Neural progenitor cell (in vitro differentiated cells): ENCODE measurements at regions not wholly inside any gene's neighbourhood (a gene's known extent, or its start where the extent isn't known, plus 50 kb on each side); places are given as distances from the start of the nearest gene placed in this dataset.

ENCODE experiments used
- DNase-seq: peaks from one replicate; pipeline ENCODE4 v3.0.0-alpha.2; 2016; ENCODE audit warnings: low spot score
- H2AFZ ChIP-seq: fragments of 200-600 bp; sonication (generic); replicated peaks from 2 replicates; pipeline ENCODE4 v1.6.1; 2016; ENCODE audit warnings: antibody characterized with exemption
- H3F3A ChIP-seq: fragments of 200-600 bp; sonication (generic); 2 replicates; pipeline ENCODE4 v1.6.1; 2016; ENCODE audit warnings: antibody characterized with exemption, low read depth
- H3K27ac ChIP-seq: fragments of 200-600 bp; sonication (generic); 2 replicates; pipeline ENCODE4 v1.5.1; 2016; ENCODE audit warnings: mild to moderate bottlenecking
- H3K27me3 ChIP-seq: fragments of 200-600 bp; sonication (generic); 2 replicates; pipeline ENCODE4 v1.6.1; 2016; ENCODE audit warnings: mild to moderate bottlenecking, moderate library complexity
- H3K36me3 ChIP-seq: fragments of 200-600 bp; sonication (generic); 2 replicates; pipeline ENCODE4 v1.5.1; 2016
- H3K4me1 ChIP-seq: fragments of 200-600 bp; sonication (generic); 2 replicates; pipeline ENCODE4 v1.6.1; 2016; ENCODE audit warnings: mixed run types
- H3K4me2 ChIP-seq: fragments of 200-600 bp; sonication (generic); 2 replicates; pipeline ENCODE4 v1.6.1; 2016
- H3K4me3 ChIP-seq: fragments of 200-600 bp; sonication (generic); 2 replicates; pipeline ENCODE4 v1.5.1; 2016
- H3K79me2 ChIP-seq: fragments of 200-600 bp; sonication (generic); 2 replicates; pipeline ENCODE4 v1.6.1; 2016; ENCODE audit warnings: low read depth
- H3K9ac ChIP-seq: fragments of 200-600 bp; sonication (generic); 2 replicates; pipeline ENCODE4 v1.6.1; 2016
- H3K9me3 ChIP-seq: fragments of 200-600 bp; sonication (generic); 2 replicates; pipeline ENCODE4 v1.5.1; 2016; ENCODE audit warnings: low read depth
- H4K20me1 ChIP-seq: fragments of 200-600 bp; sonication (generic); 2 replicates; pipeline ENCODE4 v1.6.1; 2016; ENCODE audit warnings: low read depth
- H3K27ac Mint-ChIP-seq: 3 replicates; pipeline ENCODE4 v1.8.0; 2021; ENCODE audit warnings: mixed read lengths
- H3K27me3 Mint-ChIP-seq: 2 replicates; pipeline ENCODE4 v1.8.0; 2022; ENCODE audit warnings: low read depth, mild to moderate bottlenecking, inconsistent platforms, moderate library complexity, mixed read lengths; ENCODE audit not compliant: insufficient read depth
- H3K36me3 Mint-ChIP-seq: 3 replicates; pipeline ENCODE4 v1.8.0; 2021; ENCODE audit warnings: mixed read lengths
- H3K4me1 Mint-ChIP-seq: 3 replicates; pipeline ENCODE4 v1.8.0; 2021; ENCODE audit warnings: mixed read lengths
- H3K4me3 Mint-ChIP-seq: 3 replicates; pipeline ENCODE4 v1.8.0; 2021; ENCODE audit warnings: mild to moderate bottlenecking, moderate library complexity, mixed read lengths
- H3K9me3 Mint-ChIP-seq: 3 replicates; pipeline ENCODE4 v1.8.0; 2020; ENCODE audit warnings: mixed read lengths
- CTCF ChIP-seq: fragments of 200-600 bp; sonication (generic); IDR thresholded peaks from 2 replicates; pipeline ENCODE4 v1.5.1; 2017; ENCODE audit warnings: antibody characterized with exemption, mild to moderate bottlenecking
- EZH2 ChIP-seq: fragments of 200-600 bp; sonication (generic); IDR thresholded peaks from 2 replicates; pipeline ENCODE4 v1.6.1; 2017; ENCODE audit warnings: antibody characterized with exemption, mild to moderate bottlenecking, moderate library complexity
- EZH2phosphoT487 ChIP-seq: fragments of 200-600 bp; sonication (generic); IDR thresholded peaks from 2 replicates; pipeline ENCODE4 v1.6.1; 2017; ENCODE audit warnings: antibody characterized with exemption

GRCh38 chr2:18856765-18857164 lies 267.4 kb upstream of the NT5C1B start:
- Histone ChIP-seq H3K4me1 (no peaks in the 10 kb centered on the region), H3K27me3 (no peaks in the 10 kb centered on the region), H3F3A (no peaks in the 10 kb centered on the region), H3K27ac (no peak overlapping the region), H4K20me1 (no peaks in the 10 kb centered on the region), H3K79me2 (no peaks in the 10 kb centered on the region), H2AFZ (no peak overlapping the region), H3K36me3 (no peaks in the 10 kb centered on the region), H3K4me3 (no peak overlapping the region), H3K4me2 (no peak overlapping the region), H3K9me3 (no peaks in the 10 kb centered on the region), H3K9ac (no peak overlapping the region)
- Mint-ChIP-seq H3K9me3 (no peaks in the 10 kb centered on the region), H3K36me3 (no peaks in the 10 kb centered on the region), H3K4me1 (no peaks in the 10 kb centered on the region), H3K4me3 (no peak overlapping the region), H3K27ac (no peak overlapping the region), H3K27me3 (no peaks in the 10 kb centered on the region)
- TF ChIP-seq EZH2phosphoT487 (no peak), CTCF (no peak), EZH2 (no peak)
- DNase-seq = no peak

GRCh38 chr2:18855027-18855426 lies 265.7 kb upstream of the NT5C1B start:
- no peak overlapping the region for H3K27ac Mint-ChIP-seq
- H3K36me3 Mint-ChIP-seq = no peaks in the 10 kb centered on the region
- Histone ChIP-seq H3K4me2 (no peak overlapping the region), H3F3A (no peaks in the 10 kb centered on the region), H4K20me1 (no peaks in the 10 kb centered on the region), H3K9ac (no peak overlapping the region), H3K27ac (no peak overlapping the region), H3K79me2 (no peaks in the 10 kb centered on the region), H3K36me3 (no peaks in the 10 kb centered on the region), H2AFZ (no peak overlapping the region), H3K4me1 (no peaks in the 10 kb centered on the region), H3K9me3 (no peaks in the 10 kb centered on the region), H3K4me3 (no peak overlapping the region), H3K27me3 (no peaks in the 10 kb centered on the region)
- no peaks in the 10 kb centered on the region for H3K9me3 Mint-ChIP-seq
- H3K27me3 Mint-ChIP-seq = no peaks in the 10 kb centered on the region
- no peak for DNase-seq
- no peaks in the 10 kb centered on the region for H3K4me1 Mint-ChIP-seq
- peak; percentile 54 for TF ChIP-seq CTCF
- no peak for TF ChIP-seq EZH2
- no peak for TF ChIP-seq EZH2phosphoT487
- H3K4me3 Mint-ChIP-seq = no peak overlapping the region

DNA sequence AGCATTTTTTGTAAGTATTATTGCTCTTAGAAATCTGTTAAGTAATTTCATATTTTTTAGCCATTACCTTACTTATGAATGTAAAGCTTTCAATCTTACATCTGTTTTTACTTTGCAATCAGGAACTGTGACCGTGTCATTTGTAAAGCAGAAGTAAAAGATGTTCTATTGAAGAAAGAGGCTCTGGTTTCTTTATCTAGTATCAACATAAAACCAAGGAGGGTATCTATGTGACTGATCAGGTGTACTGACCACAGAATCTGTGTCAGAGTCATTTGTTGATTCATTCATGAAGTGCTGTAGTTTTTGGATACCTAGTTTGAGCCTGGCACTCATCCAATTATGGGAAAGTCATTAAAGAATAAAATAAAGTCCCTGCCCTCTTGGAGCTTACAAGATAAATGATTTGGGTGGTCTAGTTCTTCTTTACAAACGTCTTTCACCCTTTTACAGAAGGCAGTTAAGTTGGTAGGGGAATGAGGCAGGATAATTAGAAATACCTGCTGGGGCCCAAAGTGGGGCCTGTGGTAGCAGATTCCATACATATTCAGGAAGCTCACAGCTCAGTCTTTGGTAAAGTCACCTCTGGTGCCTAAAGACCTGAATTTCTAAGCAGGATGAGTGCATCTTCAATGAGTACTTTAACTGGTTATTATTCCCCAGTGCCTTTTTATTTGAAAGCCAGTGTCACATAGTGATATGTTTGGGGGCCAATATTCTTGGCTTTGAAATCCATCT lies 260.6 kb upstream of the NT5C1B start:
- no peaks in the 10 kb centered on the region for H3K36me3 ChIP-seq
- Mint-ChIP-seq H3K27me3 (no peaks in the 10 kb centered on the region), H3K36me3 (no peaks in the 10 kb centered on the region), H3K9me3 (no peaks in the 10 kb centered on the region), H3K4me1 (no peaks in the 10 kb centered on the region), H3K27ac (no peak overlapping the region), H3K4me3 (no peak overlapping the region)
- H3K9me3 ChIP-seq = no peaks in the 10 kb centered on the region
- H3K79me2 ChIP-seq = no peaks in the 10 kb centered on the region
- no peak overlapping the region for H2AFZ ChIP-seq
- H4K20me1 ChIP-seq = no peaks in the 10 kb centered on the region
- H3K4me1 ChIP-seq = no peaks in the 10 kb centered on the region
- no peaks in the 10 kb centered on the region for H3F3A ChIP-seq
- no peaks in the 10 kb centered on the region for H3K27me3 ChIP-seq
- no peak for DNase-seq
- H3K9ac ChIP-seq = no peak overlapping the region
- TF ChIP-seq CTCF = no peak
- TF ChIP-seq EZH2phosphoT487 = no peak
- TF ChIP-seq EZH2 = no peak
- no peak overlapping the region for H3K4me3 ChIP-seq
- H3K27ac ChIP-seq = no peak overlapping the region
- H3K4me2 ChIP-seq = no peak overlapping the region
